ENCODE measurements at regions not wholly inside any gene's neighbourhood (a gene's known extent, or its start where the extent isn't known, plus 50 kb on each side); places are given as distances from the start of the nearest gene placed in this dataset.
"Not testable (repeated sequence)": the region's sequence is repeated elsewhere in the genome, so short reads cannot be mapped to it uniquely, and the experiment has no call there.

GRCh38 chr17:77036136-77036840 is 104.5 kb upstream of the SEC14L1 start:
- no peak for ATAC-seq
- DNase-seq = no peak
- intact Hi-C loops (cut with micrococcal nuclease) = no loop called here

- ATAC-seq = peak; percentile 73
- DNase-seq = peak; percentile 39
- intact Hi-C loops (cut with micrococcal nuclease) = no loop called here
These were observed 103.9 kb upstream of the SEC14L1 start for GRCh38 chr17:77036841-77037381.

DNA sequence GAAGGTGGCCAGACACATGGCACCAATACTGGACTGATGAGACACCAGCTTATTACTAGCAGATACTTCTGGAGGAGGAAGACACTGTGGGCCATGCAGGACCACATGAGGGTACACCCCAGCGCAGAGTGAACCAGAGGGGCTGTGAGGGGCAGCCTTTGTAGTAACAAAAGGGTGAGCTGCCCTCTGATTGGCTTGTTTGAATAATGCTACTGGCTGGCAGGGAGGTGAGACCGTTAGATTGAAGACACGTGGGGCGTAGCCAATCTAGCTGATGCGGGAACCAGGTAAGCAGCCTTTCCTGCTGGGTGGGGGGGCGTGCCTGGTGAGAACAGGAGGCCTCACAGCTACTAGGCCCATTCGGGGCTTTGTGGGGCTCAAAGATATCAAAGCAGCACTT is 102.8 kb upstream of the SEC14L1 start:
- ATAC-seq (no peak), DNase-seq (no peak)
- intact Hi-C loops (cut with micrococcal nuclease) = no loop called here

GRCh38 chr17:77038884-77039555 is 101.7 kb upstream of the SEC14L1 start:
- intact Hi-C loops (cut with micrococcal nuclease) = no loop called here
- ATAC-seq (no peak), DNase-seq (no peak)

DNA sequence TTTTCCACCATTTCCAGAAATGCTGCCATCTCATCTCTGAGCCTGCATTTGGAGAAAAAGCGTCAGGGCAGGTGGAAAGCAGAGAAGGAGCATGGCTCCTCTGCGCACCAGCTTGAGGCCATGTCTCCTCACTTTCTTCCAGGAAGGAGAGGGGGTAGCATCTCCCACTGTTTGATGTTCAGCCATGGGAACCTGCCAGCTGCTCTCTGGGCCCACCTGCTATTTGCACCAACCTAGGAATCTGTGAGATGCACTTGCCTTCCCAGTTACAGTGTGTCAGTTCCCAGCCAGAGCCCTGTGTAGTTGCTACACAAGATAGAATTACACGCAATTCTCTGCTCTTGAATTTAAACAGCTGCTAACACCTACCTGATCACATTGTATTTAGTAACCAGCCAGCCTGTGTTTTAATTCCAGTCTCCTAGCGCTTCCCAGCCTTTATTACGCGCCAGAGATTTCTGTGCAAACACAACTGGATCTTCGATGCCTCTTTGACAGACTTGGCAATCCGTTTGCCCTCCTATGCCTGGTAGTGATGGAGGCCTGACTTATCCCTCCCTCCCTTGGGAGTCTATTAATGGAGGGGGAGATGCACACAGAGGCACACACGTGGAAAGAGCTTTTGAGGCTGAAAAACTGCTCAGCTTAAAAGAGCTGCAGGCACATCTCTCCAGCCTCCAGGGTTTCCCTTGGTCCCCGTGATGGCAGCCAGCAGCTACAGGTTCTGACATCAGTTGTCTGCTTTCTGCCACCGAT is 98.1 kb upstream of the SEC14L1 start:
- no peak for ATAC-seq
- no peak for DNase-seq
- intact Hi-C loops (cut with micrococcal nuclease) = no loop called here

- DNase-seq = no peak
- intact Hi-C loops (cut with micrococcal nuclease) = no loop called here
These were observed 95.2 kb upstream of the SEC14L1 start for GRCh38 chr17:77045441-77046041.

DNA sequence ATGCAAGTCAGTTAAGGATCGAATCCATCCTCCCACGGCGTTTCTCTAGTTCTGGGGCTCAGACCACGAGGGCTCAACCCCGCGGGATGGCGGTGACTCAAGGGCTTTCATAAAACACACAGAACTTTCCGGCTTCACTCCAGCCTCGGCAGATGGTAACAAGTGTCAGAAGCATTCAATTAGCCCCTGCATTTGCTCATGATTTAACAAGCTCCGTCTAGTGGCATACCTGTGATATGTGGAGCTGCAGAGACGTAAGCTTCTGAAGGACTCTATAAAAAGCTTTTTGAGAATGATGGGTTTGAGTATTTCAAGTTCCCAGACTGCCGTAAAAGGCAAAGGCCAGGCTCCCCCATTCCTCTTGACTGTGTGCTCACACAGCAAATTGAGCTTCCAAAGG is 91.3 kb upstream of the SEC14L1 start:
- intact Hi-C loops (cut with micrococcal nuclease) = no loop called here
- no peak for DNase-seq
- ATAC-seq = no peak

More at GRCh38 chr17:77045441-77046041, 95.2 kb upstream of the SEC14L1 start:
- no peak for ATAC-seq

DNA sequence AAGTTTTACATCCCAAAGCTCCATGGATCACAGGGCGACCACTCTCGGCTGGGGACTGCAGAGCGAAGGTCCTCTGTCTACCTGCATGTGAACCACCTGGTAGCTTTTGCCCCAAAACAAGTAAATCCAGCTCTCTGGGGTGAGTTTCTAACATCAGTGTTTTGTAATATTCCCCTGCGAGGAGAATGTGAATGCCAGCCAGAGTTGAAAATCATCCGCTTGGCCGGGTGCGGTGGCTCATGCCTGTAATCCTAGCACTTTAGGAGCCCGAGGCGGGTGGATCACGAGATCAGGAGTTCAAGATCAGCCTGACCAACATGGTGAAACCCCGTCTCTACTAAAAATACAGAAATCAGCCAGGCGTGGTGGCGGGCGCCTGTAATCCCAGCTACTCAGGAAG is 89.9 kb upstream of the SEC14L1 start:
- DNase-seq; intact Hi-C loops (cut with micrococcal nuclease); ATAC-seq: not testable (repeated sequence)

GRCh38 chr17:77054936-77055335 is 85.8 kb upstream of the SEC14L1 start:
- intact Hi-C loops (cut with micrococcal nuclease) = loop anchor here (5.0 kb wide), 1 partner anchor 188 kb away; the partner anchor contains the start of gene MGAT5B
- ATAC-seq = no peak
- no peak for DNase-seq

DNA sequence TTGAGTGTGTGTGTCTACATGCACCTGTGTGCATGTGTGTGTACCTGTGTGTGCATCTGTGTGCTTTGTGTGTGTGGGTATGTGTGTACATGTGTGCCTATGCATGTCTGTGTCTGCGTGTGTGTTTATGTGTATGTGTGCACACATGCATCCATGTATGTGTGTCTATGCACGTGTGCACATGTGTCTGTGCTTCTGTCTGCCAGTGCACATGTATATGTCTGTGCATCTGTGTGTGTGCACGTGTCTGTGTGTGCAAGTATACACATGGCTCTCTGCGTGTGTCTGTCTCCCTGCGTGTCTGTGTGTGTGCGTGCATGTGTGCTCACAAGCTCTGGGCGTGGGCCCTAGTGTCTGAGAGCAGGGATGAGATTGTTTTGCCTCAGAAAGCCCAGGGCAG is 85.3 kb upstream of the SEC14L1 start:
- no peak for ATAC-seq
- DNase-seq = no peak
- intact Hi-C loops (cut with micrococcal nuclease) = loop anchor here (5.0 kb wide), 1 partner anchor 188 kb away; the partner anchor contains the start of gene MGAT5B

GRCh38 chr17:77058016-77058415 is 82.8 kb upstream of the SEC14L1 start:
- intact Hi-C loops (cut with micrococcal nuclease) = loop anchor here (5.0 kb wide), 1 partner anchor 191 kb away; the partner anchor contains the start of gene MGAT5B
- no peak for DNase-seq
- no peak for ATAC-seq

DNA sequence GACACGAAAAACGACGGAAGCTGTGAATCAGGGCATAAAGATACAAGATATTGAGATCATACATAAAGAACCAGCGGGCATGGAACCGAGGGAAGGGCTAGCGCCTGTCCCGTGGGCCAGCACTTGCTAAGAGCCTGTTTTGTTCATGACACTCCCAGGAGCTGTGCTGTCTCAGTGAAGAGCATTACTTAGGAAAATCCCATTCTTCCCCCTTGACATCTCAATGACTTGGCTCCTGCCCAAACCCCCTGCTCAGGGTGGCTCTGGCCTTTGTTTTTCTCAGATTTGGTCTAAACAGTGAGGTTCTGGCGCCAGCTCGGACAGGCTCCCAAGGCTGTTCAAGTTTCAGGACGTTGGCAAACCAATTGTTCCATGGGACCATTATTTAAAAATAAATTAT is 79.1 kb upstream of the SEC14L1 start:
- DNase-seq = no peak
- intact Hi-C loops (cut with micrococcal nuclease) = no loop called here
- no peak for ATAC-seq

GRCh38 chr17:77064598-77064997 is 76.2 kb upstream of the SEC14L1 start:
- ATAC-seq = no peak
- intact Hi-C loops (cut with micrococcal nuclease) = no loop called here

DNA sequence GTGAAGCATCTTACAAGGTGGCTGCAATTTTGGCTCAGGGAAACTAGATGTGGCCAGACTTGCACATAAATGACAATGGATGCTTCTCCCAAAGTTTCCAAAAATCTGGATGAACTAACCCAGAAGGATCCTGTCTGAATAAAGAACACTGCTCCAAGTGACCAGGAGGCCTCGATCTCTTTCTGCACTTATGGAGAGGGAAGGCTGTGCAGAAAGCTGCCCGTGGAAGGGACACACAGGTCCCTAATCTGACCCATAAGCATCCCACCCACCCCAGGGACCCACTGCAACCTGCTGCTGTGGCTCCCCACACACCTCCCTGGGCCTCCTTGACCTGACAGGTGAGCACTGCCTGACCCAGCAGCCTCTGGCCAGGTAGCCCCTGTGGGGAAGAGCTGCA is 74.6 kb upstream of the SEC14L1 start:
- intact Hi-C loops (cut with micrococcal nuclease) = no loop called here
- ATAC-seq (no peak), DNase-seq (no peak)

More at GRCh38 chr17:77064598-77064997, 76.2 kb upstream of the SEC14L1 start:
- no peak for DNase-seq

DNA sequence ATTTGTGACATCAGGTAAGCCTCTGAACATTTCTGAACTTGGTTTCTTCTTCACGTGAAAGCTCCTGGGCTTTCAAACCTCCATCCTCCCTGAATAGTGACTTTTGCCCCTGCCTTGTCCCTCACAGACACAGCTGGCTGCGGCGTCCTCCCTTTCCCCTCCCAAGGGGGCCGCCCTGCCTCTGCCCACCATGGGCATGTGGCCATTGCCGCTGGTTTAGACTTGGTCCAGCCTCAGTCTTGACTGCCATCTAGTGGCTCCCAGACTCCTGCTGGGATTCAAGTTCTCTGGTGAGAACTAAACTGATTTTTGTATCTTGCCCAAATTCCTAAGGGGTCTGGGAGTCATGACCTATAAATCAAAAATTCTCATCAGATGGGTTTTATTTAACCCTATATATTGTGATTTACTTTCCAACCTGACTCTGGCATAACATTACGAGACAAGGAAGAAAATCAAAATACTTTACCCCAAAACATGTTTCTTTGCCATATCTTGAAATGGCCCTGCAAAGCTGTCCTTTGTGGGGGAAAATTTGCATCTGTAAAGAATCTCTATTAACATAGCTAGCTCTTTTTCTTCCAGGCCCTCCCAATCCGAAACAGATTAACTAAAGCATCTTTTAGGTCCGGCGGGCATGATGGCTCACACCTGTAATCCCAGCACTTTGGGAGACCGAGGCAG is 73.9 kb upstream of the SEC14L1 start:
- ATAC-seq (peak; percentile 50), DNase-seq (peak; percentile 46)
- intact Hi-C loops (cut with micrococcal nuclease) = not testable (repeated sequence)

GRCh38 chr17:77068915-77069314 is 71.9 kb upstream of the SEC14L1 start:
- intact Hi-C loops (cut with micrococcal nuclease) = no loop called here
- ATAC-seq (no peak), DNase-seq (no peak)

DNA sequence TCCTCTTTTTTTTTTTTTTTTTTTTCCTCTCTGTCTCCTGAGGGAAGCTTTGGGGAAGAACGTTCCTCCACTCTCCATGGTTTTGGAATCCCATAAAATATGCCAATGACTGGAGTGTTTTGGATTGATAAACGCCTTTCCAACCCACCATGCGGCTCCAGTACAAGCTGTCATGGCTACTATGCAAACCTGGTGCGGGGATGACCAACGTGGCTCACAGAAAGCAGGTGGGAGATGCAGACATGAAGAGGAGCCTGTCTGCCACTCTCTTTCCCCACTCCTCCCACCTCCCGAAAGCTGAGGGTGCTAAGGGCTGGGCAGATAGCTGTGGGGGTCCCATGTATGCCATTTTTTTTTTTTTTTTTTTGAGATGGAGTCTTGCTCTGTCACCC is 69.9 kb upstream of the SEC14L1 start:
- DNase-seq (no peak), ATAC-seq (no peak)
- intact Hi-C loops (cut with micrococcal nuclease) = no loop called here

DNA sequence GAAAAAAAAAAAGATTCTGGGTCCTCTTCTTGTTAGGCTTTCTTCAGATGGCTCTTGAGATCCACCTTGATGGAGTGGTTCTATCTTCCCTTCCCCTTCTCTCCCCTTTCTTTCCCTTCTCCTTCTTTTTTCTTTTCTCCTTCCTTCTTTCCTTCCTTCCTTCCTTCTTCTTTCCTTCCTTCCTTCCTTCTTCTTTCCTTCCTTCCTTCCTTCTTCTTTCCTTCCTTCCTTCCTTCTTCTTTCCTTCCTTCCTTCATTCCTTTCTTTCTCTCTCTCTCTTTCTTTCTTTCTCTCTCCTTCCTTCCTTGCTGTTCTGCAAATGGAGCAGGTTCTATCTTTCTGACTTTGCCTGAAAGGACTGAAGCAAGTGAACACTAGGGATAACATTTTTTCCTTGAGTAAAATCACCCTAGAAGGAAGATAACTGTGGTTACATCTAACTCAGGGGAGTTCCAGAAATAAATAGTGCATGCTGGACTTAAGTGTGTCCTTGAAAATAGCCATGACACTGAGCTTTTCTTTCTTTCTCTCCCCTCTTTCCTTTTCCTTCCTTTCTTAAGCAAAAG is 68.8 kb upstream of the SEC14L1 start:
- intact Hi-C loops (cut with micrococcal nuclease) = no loop called here
- DNase-seq (no peak), ATAC-seq (no peak)

GRCh38 chr17:77072670-77073069 is 68.1 kb upstream of the SEC14L1 start:
- ATAC-seq (no peak), DNase-seq (no peak)
- intact Hi-C loops (cut with micrococcal nuclease) = no loop called here
